HCT116 (cell line): ENCODE measurements at regions not wholly inside any gene's neighbourhood (a gene's known extent, or its start where the extent isn't known, plus 50 kb on each side); places are given as distances from the start of the nearest gene placed in this dataset.

ENCODE experiments used
- POLR2A ChIP-seq: IDR thresholded peaks from 2 replicates; pipeline ENCODE4 v1.7.0; 2011; ENCODE audit warnings: borderline replicate concordance; ENCODE audit not compliant: insufficient read depth, insufficient read length; ENCODE audit errors: extremely low read depth
- TCF7L2 ChIP-seq: IDR thresholded peaks from 2 replicates; pipeline ENCODE4 v1.7.0; 2011; ENCODE audit warnings: borderline replicate concordance, inconsistent platforms; ENCODE audit not compliant: insufficient read depth, insufficient read length; ENCODE audit errors: extremely low read depth
- ZNF274 ChIP-seq: fragments of 200-500 bp; sonication (Bioruptor generic); IDR thresholded peaks from 2 replicates; pipeline ENCODE4 v1.6.1; 2014; ENCODE audit warnings: mild to moderate bottlenecking, low read depth, low read length, inconsistent platforms

GRCh38 chr7:68622500-68622899, 975.8 kb upstream of the AUTS2 start:
- no peak for TF ChIP-seq TCF7L2
- TF ChIP-seq POLR2A = no peak
- no peak for TF ChIP-seq ZNF274
